ENCODE measurements at regions not wholly inside any gene's neighbourhood (a gene's known extent, or its start where the extent isn't known, plus 50 kb on each side); places are given as distances from the start of the nearest gene placed in this dataset.

- intact Hi-C loops (cut with DNase I), result no loop called here
- DNase-seq (ENCODE audit: low spot score), result no peak
Observed at GRCh38 chr4:136443006-136443405, 1089.3 kb downstream of the PCDH18 start.

DNA sequence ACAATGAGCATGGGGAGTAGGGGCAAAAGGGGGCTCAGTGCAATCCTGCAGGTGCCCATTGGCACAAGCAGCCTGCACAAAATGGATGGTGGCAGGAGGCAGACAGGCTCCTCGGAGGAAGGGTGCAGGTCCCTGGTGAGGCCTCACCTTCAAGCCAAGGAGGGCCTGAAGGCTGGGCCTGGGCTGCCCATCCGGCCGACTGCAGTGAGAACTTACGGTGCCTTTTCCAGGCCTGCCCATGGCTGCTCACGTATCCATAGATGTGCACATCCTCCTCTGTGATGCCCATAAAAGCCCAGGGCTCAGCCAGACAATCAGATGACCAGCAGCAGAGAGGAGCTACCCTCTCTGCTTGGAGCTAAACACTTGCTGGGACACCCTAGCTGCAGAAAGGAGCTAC, 1089.8 kb downstream of the PCDH18 start:
- intact Hi-C loops (cut with DNase I), result no loop called here
- DNase-seq (ENCODE audit: low spot score), result no peak

DNA sequence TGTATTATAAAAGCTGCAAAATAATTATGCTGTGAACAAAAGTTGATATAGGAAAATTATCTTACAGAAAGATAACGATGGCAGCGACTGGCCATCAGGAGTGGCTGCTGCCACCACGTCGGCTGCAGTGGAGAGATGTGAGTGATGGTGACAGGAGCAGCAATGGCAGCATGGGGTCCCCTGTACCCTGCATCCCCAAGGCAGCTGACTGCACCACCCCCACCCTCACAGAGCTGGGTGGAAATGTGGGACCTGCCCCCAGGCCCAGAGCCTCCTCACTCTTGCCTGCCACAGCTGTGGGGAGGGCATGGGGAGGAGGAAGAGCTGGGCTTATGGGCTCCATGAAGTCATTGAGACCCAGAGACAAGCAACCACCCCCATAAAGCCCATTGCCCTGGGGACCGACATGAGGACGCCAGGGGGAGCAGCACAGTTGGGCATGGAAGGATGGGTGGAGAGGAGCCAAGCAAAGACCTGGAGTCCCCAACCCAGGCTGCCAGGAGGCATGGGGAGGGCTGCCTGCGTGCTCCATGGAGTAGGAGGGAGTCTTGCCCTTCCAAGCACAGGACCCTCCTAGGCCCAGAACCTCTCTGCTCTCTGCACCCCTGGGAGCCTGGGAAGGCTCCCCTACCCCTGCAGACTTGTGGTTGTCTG, 1090.5 kb downstream of the PCDH18 start:
- intact Hi-C loops (cut with DNase I), result no loop called here
- peak; percentile 71 for DNase-seq (ENCODE audit: low spot score)

GRCh38 chr4:136438645-136439044, 1093.6 kb downstream of the PCDH18 start:
- no peak for DNase-seq (ENCODE audit: low spot score)
- intact Hi-C loops (cut with DNase I), result no loop called here

DNA sequence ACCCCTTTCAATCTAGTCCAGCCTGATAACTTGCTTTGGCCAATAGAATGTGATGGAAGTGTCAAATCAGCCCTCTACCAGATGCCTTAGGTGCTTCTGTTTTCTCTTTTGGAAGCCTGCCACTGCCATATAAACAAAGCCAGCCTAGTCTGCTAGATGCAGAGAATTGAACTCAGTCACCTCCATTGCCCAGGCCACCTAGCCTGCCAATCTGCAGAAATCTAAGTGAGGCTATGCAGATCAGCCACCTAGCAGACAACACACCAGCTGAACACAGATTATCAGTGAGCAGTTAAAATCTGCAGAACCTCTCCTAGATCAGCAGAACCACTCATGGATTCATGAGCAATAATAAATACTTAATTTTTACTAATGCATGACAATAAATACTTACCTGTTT, 1108.2 kb downstream of the PCDH18 start:
- no peak for DNase-seq (ENCODE audit: low spot score)
- intact Hi-C loops (cut with DNase I), result no loop called here

DNA sequence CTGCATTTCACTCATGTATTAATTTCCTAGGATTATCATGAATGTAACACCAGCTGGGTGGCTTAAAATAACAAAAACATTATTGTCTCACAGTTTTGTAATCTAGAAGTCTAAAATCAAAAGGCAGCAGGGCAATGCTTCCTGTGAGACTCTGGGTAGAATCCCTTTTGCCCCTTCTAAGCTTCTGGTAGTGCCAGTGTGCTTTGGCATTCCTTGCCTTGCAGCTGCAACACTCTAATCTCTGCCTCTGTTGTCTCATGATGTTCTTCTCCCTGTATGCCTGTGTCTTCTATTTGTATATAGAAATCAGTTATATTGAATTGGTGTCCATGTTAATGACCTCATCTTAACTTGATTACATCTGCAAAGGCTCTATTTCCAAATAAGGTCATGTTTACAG, 1117.3 kb downstream of the PCDH18 start:
- DNase-seq (ENCODE audit: low spot score), result no peak
- intact Hi-C loops (cut with DNase I), result no loop called here

GRCh38 chr4:136412708-136413107, 1119.6 kb downstream of the PCDH18 start:
- DNase-seq (ENCODE audit: low spot score), result no peak
- intact Hi-C loops (cut with DNase I), result no loop called here

- DNase-seq (ENCODE audit: low spot score), result no peak
- intact Hi-C loops (cut with DNase I), result no loop called here
Observed at GRCh38 chr4:136400829-136401228, 1131.5 kb downstream of the PCDH18 start.

DNA sequence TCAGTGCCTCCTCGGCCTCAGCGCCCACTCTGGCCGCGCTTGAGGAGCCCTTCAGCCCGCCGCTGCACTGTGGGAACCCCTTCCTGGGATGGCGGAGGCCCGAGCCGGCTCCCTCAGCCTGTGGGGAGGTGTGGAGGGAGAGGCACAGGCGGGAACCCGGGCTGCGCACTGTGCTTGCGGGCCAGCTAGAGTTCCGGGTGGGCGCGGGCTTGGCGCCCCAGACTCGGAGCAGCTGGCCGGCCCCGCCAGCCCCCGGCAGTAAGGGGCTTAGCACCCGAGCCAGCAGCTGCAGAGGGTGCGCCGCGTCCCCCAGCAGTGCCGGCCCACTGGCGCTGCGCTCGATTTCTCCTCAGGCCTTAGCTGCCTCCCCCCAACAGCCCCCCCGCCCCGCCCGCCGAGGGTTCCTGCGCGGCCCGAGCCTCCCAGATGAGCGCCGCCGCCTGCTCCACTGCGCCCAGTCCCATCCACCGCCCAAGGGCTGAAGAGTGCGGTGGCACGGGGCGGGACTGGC, 1137.0 kb downstream of the PCDH18 start:
- intact Hi-C loops (cut with DNase I), result no loop called here
- peak; percentile 67 for DNase-seq (ENCODE audit: low spot score)

- intact Hi-C loops (cut with DNase I), result no loop called here
- no peak for DNase-seq (ENCODE audit: low spot score)
Observed at GRCh38 chr4:136392576-136392975, 1139.7 kb downstream of the PCDH18 start.

- intact Hi-C loops (cut with DNase I), result no loop called here
- DNase-seq (ENCODE audit: low spot score), result no peak
Observed at GRCh38 chr4:136390824-136391223, 1141.5 kb downstream of the PCDH18 start.

- no peak for DNase-seq (ENCODE audit: low spot score)
- intact Hi-C loops (cut with DNase I), result no loop called here
Observed at GRCh38 chr4:136383082-136383481, 1149.2 kb downstream of the PCDH18 start.

GRCh38 chr4:136371231-136371630, 1161.1 kb downstream of the PCDH18 start:
- intact Hi-C loops (cut with DNase I), result no loop called here
- no peak for DNase-seq (ENCODE audit: low spot score)

GRCh38 chr4:136369073-136369472, 1163.2 kb downstream of the PCDH18 start:
- intact Hi-C loops (cut with DNase I), result no loop called here
- DNase-seq (ENCODE audit: low spot score), result no peak

DNA sequence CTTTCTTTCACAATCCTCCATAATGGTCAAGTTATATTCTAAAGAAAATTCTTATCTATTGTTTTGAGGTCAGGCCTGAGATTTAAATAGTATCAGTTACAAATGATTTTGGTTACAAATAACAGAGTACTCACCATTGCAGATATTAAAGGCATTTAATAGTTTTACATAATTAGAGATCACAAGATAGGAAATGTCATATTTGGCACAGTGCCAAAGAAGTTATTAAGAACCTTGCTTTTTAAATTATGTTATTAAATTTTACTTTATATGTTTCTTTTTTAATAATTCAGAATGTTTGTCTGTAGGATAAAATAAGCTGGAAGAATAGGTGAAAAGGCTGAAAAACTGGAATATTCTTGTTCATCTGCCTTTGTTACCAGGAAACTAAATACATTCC, 1174.7 kb downstream of the PCDH18 start:
- no peak for DNase-seq (ENCODE audit: low spot score)
- intact Hi-C loops (cut with DNase I), result no loop called here

- intact Hi-C loops (cut with DNase I), result no loop called here
- DNase-seq (ENCODE audit: low spot score), result no peak
Observed at GRCh38 chr4:136355970-136356369, 1176.3 kb downstream of the PCDH18 start.

DNA sequence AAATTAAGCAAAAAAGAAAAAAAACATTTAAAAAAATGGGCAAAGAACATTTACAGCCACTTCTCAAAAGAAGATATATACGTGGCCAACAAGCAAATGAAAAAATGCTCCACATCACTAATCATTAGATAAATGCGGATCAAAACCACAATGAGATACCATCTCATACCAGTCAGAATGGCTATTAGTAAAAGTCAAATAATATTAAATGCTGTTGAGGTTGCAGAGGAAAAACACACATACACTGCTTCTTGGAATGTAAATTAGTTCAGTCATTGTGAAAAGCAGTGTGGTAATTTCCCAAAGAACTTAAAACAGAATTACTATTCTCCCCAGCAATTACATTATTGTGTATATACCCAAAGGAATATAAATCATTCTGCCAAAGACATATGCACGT, 1189.0 kb downstream of the PCDH18 start:
- intact Hi-C loops (cut with DNase I), result no loop called here
- no peak for DNase-seq (ENCODE audit: low spot score)

DNA sequence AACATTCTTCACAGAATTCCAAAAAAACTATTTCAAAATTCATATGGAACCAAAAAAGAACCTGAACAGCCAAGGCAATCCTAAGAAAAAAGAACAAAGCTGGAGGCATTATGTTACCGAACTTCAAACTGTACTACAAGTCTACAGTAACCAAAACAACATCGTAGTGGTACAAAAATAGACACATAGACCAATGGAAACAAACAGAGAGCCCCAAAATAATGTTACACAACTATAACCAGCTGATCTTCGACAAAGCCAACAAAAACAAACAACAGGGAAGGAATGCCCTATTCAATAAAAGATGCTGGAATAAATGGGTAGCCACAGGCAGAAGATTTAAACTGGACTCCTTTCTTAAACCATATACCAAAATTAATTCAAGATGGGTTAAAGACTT, 1189.6 kb downstream of the PCDH18 start:
- no peak for DNase-seq (ENCODE audit: low spot score)
- intact Hi-C loops (cut with DNase I), result no loop called here

- intact Hi-C loops (cut with DNase I), result no loop called here
Observed at GRCh38 chr4:136337216-136337615, 1195.1 kb downstream of the PCDH18 start.

DNA sequence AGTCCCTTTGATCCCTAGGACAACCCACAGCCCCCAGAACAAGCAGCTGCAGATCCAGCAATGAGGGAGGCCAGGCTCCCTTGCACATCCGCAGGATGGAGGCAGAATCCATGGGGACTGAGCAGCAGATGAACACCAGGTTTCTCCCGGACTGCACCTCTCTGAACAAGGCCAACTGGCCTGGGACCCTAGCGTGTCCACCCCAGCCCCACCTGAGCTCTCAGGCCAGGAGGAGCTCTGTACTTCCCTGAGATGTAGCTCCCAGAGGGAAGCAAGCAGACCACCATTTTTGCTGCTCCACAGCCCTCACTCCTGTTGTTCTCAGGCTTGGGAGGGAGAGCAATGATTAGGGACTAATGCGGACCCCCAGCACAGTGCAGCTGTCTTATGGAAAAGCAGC, 1195.8 kb downstream of the PCDH18 start:
- intact Hi-C loops (cut with DNase I), result no loop called here
- no peak for DNase-seq (ENCODE audit: low spot score)

More at GRCh38 chr4:136337216-136337615, 1195.1 kb downstream of the PCDH18 start:
- DNase-seq (ENCODE audit: low spot score), result peak; percentile 58

- no peak for DNase-seq (ENCODE audit: low spot score)
Observed at GRCh38 chr4:136329042-136329662, 1203.1 kb downstream of the PCDH18 start.

More at GRCh38 chr4:136329042-136329662, 1203.1 kb downstream of the PCDH18 start:
- intact Hi-C loops (cut with DNase I), result no loop called here
